Choroid plexus epithelial cell (primary cell): ENCODE measurements at regions not wholly inside any gene's neighbourhood (a gene's known extent, or its start where the extent isn't known, plus 50 kb on each side); places are given as distances from the start of the nearest gene placed in this dataset.

Experiments
- DNase-seq: peaks from one replicate; pipeline ENCODE4 v3.0.0-alpha.2; 2010; ENCODE audit warnings: low read depth
- H3K4me3 ChIP-seq: 2 replicates; pipeline ENCODE4 v1.5.1; 2011; ENCODE audit warnings: low read depth, mild to moderate bottlenecking, control low read depth, low read length, moderate library complexity
- CTCF ChIP-seq: conservative IDR thresholded peaks from 2 replicates; pipeline ENCODE4 v1.5.1; 2011; ENCODE audit warnings: low read depth, mild to moderate bottlenecking, control low read depth, inconsistent platforms, low read length, moderate library complexity

GRCh38 chr13:47332149-47332548 lies 435.3 kb upstream of the HTR2A start:
- TF ChIP-seq CTCF = no peak
- H3K4me3 ChIP-seq = no peak overlapping the region
- DNase-seq = peak; percentile 29

GRCh38 chr13:47330031-47330430 lies 433.2 kb upstream of the HTR2A start:
- DNase-seq = no peak
- TF ChIP-seq CTCF = no peak
- H3K4me3 ChIP-seq = no peak overlapping the region

- DNase-seq = no peak
- H3K4me3 ChIP-seq = no peak overlapping the region
- TF ChIP-seq CTCF = no peak
Measured at GRCh38 chr13:47327861-47328260, 431.0 kb upstream of the HTR2A start.

- no peak for TF ChIP-seq CTCF
- no peak for DNase-seq
- no peak overlapping the region for H3K4me3 ChIP-seq
Measured at GRCh38 chr13:47326061-47326460, 429.2 kb upstream of the HTR2A start.

GRCh38 chr13:47317356-47317755 lies 420.5 kb upstream of the HTR2A start:
- H3K4me3 ChIP-seq = no peak overlapping the region
- no peak for DNase-seq
- no peak for TF ChIP-seq CTCF

- no peak for DNase-seq
- TF ChIP-seq CTCF = no peak
- H3K4me3 ChIP-seq = no peak overlapping the region
Measured at GRCh38 chr13:47310401-47310800, 413.5 kb upstream of the HTR2A start.

GRCh38 chr13:47306991-47307390 lies 410.1 kb upstream of the HTR2A start:
- H3K4me3 ChIP-seq = no peak overlapping the region
- TF ChIP-seq CTCF = no peak
- peak; percentile 13 for DNase-seq
